ENCODE measurements at regions not wholly inside any gene's neighbourhood (a gene's known extent, or its start where the extent isn't known, plus 50 kb on each side); places are given as distances from the start of the nearest gene placed in this dataset.
A peak's percentile ranks its signal among the peaks of the same experiment; 100 is the strongest.

GRCh38 chr15:95327661-95328060 is 1002.8 kb upstream of the NR2F2 start:
- no peak overlapping the region for H3K23ac ChIP-seq (ENCODE audit: insufficient read length)
- no peak overlapping the region for H2BK20ac ChIP-seq (ENCODE audit: low read length)
- H3K27ac ChIP-seq (ENCODE audit: low read depth, low read length): no peak overlapping the region
- no peak overlapping the region for H2BK15ac ChIP-seq (ENCODE audit: low read length)
- H2BK120ac ChIP-seq (replicated peaks; ENCODE audit: low read depth, low read length): no peak overlapping the region
- no peak overlapping the region for H2BK12ac ChIP-seq (ENCODE audit: low read depth, low read length)
- no peaks in the 10 kb centered on the region for H4K20me1 ChIP-seq (replicated peaks in 1 of 2; ENCODE audit: control insufficient read depth in 1 of 2, insufficient read depth in 2 of 2, low read length in 2 of 2)
- H3K79me1 ChIP-seq (ENCODE audit: low read depth, low read length): no peaks in the 10 kb centered on the region
- no peak overlapping the region for H3K18ac ChIP-seq (ENCODE audit: extremely low read depth, low read length)
- DNase-seq (ENCODE audit: low read depth in 1 of 2, low spot score in 2 of 2): no peak
- no peak overlapping the region for H3K4ac ChIP-seq (replicated peaks; ENCODE audit: insufficient read length, low read depth, low read length)
- WGBS, 2 experiments (ENCODE audit: extremely low coverage in 1 of 2, insufficient coverage in 1 of 2, insufficient read length in 1 of 2, insufficient replicate concordance in 2 of 2, low coverage in 1 of 2, low lambda C conversion rate in 2 of 2, missing lambda C conversion rate in 1 of 2): 58% methylated on average over 10 of the region's 10 CpGs; no CpG with 5 or more reads in 1 of the 2 experiments
- no peak overlapping the region for H4K5ac ChIP-seq (ENCODE audit: insufficient read length, low read depth, low read length)
- FAIRE-seq: no peak
- no peaks in the 10 kb centered on the region for H3K9me3 ChIP-seq (ENCODE audit: insufficient read depth in 2 of 2, low read depth in 1 of 2, low read length in 1 of 2)
- peak overlapping the region in 1 of 2 experiments; percentile 76; a peak in 1 of 4 replicates for H3K4me2 ChIP-seq (ENCODE audit: insufficient read depth in 1 of 2, low read depth in 2 of 2, low read length in 2 of 2)
- H3K79me2 ChIP-seq (ENCODE audit: control insufficient read depth in 1 of 2, insufficient read depth in 2 of 2, low read length in 2 of 2): no peaks in the 10 kb centered on the region
- H3K27me3 ChIP-seq (replicated peaks in 1 of 4; ENCODE audit: control insufficient read depth in 3 of 4, extremely low read depth in 1 of 4, insufficient read depth in 3 of 4, low read length in 3 of 4): peaks cover 0 to 16% (median 12%) of the 10 kb centered on the region in 4 experiments; a peak in 5 of 7 replicates
- H3K23me2 ChIP-seq (ENCODE audit: low read depth, low read length): peaks cover 4% of the 10 kb centered on the region; the same call in 1 of the 2 replicates
- TF ChIP-seq KDM1A (IDR thresholded peaks at IDR 0.05; ENCODE audit: borderline replicate concordance, low read length) (no peak), TEAD4 (IDR thresholded peaks at IDR 0.05; ENCODE audit: low read depth, low read length) (no peak), SP1 (IDR thresholded peaks at IDR 0.05; ENCODE audit: low read depth, low read length) (no peak), RBBP5 (IDR thresholded peaks at IDR 0.05; ENCODE audit: borderline replicate concordance, low read depth, low read length) (no peak), EZH2 (IDR thresholded peaks at IDR 0.05; ENCODE audit: low read depth, low read length, severe bottlenecking) (no peak), CREB1 (IDR thresholded peaks at IDR 0.05) (no peak), JUN (IDR thresholded peaks at IDR 0.05; ENCODE audit: low read depth, low read length) (no peak), EP300 (IDR thresholded peaks at IDR 0.05; ENCODE audit: borderline replicate concordance in 1 of 2, low read depth in 2 of 2, low read length in 2 of 2) (no peak), SP2 (IDR thresholded peaks at IDR 0.05; ENCODE audit: low read length) (no peak), YY1 (IDR thresholded peaks at IDR 0.05; ENCODE audit: low read depth, low read length) (no peak), ATF2 (IDR thresholded peaks at IDR 0.05; ENCODE audit: low read length) (no peak), FOSL1 (IDR thresholded peaks at IDR 0.05; ENCODE audit: insufficient read depth, low read depth, low read length) (no peak)
- H3K9ac ChIP-seq (replicated peaks in 1 of 4; ENCODE audit: extremely low read depth in 1 of 4, low read depth in 3 of 4, low read length in 3 of 4): no peak overlapping the region; a peak in 1 of 7 replicates
- H4K8ac ChIP-seq (ENCODE audit: extremely low read depth, insufficient read depth, low read length): no peak overlapping the region
- H3K14ac ChIP-seq (ENCODE audit: insufficient read length): no peak overlapping the region
- H2BK5ac ChIP-seq (ENCODE audit: low read depth, low read length): no peak overlapping the region
- H3K4me3 ChIP-seq (ENCODE audit: extremely low read depth in 1 of 4, insufficient read depth in 2 of 4, low read depth in 3 of 4, low read length in 4 of 4): no peak overlapping the region
- no peaks in the 10 kb centered on the region for H3K36me3 ChIP-seq (ENCODE audit: control insufficient read depth in 2 of 4, insufficient read depth in 4 of 4, low read length in 3 of 4)
- H4K91ac ChIP-seq (replicated peaks; ENCODE audit: insufficient read length, low read length): no peak overlapping the region
- H2AFZ ChIP-seq (ENCODE audit: low read length): no peak overlapping the region
- peaks cover 0 to 3% (median under 1%) of the 10 kb centered on the region in 4 experiments; a peak in 3 of 7 replicates for H3K4me1 ChIP-seq (replicated peaks in 1 of 4; ENCODE audit: control insufficient read depth in 3 of 4, insufficient read depth in 4 of 4, low read length in 3 of 4)
- no peak overlapping the region for H3K56ac ChIP-seq (replicated peaks; ENCODE audit: insufficient read length, low read depth, low read length)
- no peak overlapping the region for H2AK5ac ChIP-seq (ENCODE audit: low read depth, low read length)
- CTCF ChIA-PET (ENCODE audit: partially characterized antibody): interaction anchor here (1.5 kb wide), 1 partner anchor 303 kb away, joined by 4 read pairs; no protein-coding TSS in a partner anchor
- POLR2A ChIA-PET (ENCODE audit: partially characterized antibody): no interaction called here

All from H1 (cell line).